MM.1S (cell line): ENCODE measurements at regions not wholly inside any gene's neighbourhood (a gene's known extent, or its start where the extent isn't known, plus 50 kb on each side); places are given as distances from the start of the nearest gene placed in this dataset.

Experiments used
- DNase-seq: peaks from one replicate; pipeline ENCODE4 v3.0.0-alpha.2; 2015
- H2AFZ ChIP-seq: fragments of 300-600 bp; sonication (generic); 2 replicates; pipeline ENCODE4 v1.6.0; 2016; ENCODE audit warnings: antibody characterized with exemption, low read length
- H3F3A ChIP-seq: fragments of 300-600 bp; sonication (generic); 2 replicates; pipeline ENCODE4 v1.6.1; 2016; ENCODE audit warnings: mild to moderate bottlenecking, antibody characterized with exemption, low read length, moderate library complexity, mixed read lengths; ENCODE audit not compliant: insufficient read depth
- H3K27ac ChIP-seq: fragments of 300-600 bp; sonication (generic); 2 replicates; pipeline ENCODE4 v1.5.1; 2016; ENCODE audit warnings: mild to moderate bottlenecking, low read length
- H3K27me3 ChIP-seq: fragments of 300-600 bp; sonication (generic); replicated peaks from 2 replicates; pipeline ENCODE4 v1.6.0; 2016; ENCODE audit warnings: low read length; ENCODE audit not compliant: insufficient read depth
- H3K36me3 ChIP-seq: fragments of 300-600 bp; sonication (generic); replicated peaks from 2 replicates; pipeline ENCODE4 v1.6.1; 2016; ENCODE audit warnings: mild to moderate bottlenecking, low read length, mixed read lengths; ENCODE audit not compliant: insufficient read depth
- H3K4me1 ChIP-seq: fragments of 300-600 bp; sonication (generic); 2 replicates; pipeline ENCODE4 v1.6.1; 2016; ENCODE audit warnings: low read length, mixed read lengths
- H3K4me2 ChIP-seq: fragments of 300-600 bp; sonication (generic); 2 replicates; pipeline ENCODE4 v1.6.0; 2016; ENCODE audit warnings: low read depth, low read length
- H3K4me3 ChIP-seq: fragments of 300-600 bp; sonication (generic); 2 replicates; pipeline ENCODE4 v1.5.1; 2016; ENCODE audit warnings: low read length, mixed read lengths
- H3K79me2 ChIP-seq: fragments of 300-600 bp; sonication (generic); 2 replicates; pipeline ENCODE4 v1.6.1; 2016; ENCODE audit warnings: mixed run types, low read length, mixed read lengths
- H3K9ac ChIP-seq: fragments of 300-600 bp; sonication (generic); 2 replicates; pipeline ENCODE4 v1.6.1; 2016; ENCODE audit warnings: low read length, mixed read lengths
- H3K9me2 ChIP-seq: fragments of 300-600 bp; sonication (generic); replicated peaks from 2 replicates; pipeline ENCODE4 v1.6.1; 2016; ENCODE audit warnings: mild to moderate bottlenecking, low read length, mixed read lengths; ENCODE audit not compliant: insufficient read depth
- H3K9me3 ChIP-seq: fragments of 300-600 bp; sonication (generic); replicated peaks from 2 replicates; pipeline ENCODE4 v1.6.1; 2016; ENCODE audit warnings: mild to moderate bottlenecking, low read length, mixed read lengths; ENCODE audit not compliant: insufficient read depth
- H4K20me1 ChIP-seq: fragments of 300-600 bp; sonication (generic); 2 replicates; pipeline ENCODE4 v1.6.1; 2016; ENCODE audit warnings: mild to moderate bottlenecking, low read length, moderate library complexity, mixed read lengths; ENCODE audit not compliant: insufficient read depth
- EZH2 ChIP-seq: fragments of 300-600 bp; sonication (generic); optimal IDR thresholded peaks from 2 replicates; pipeline ENCODE3; 2017; ENCODE audit warnings: low read depth, mild to moderate bottlenecking, antibody characterized with exemption, low read length, mixed read lengths
- EZH2phosphoT487 ChIP-seq: fragments of 300-600 bp; sonication (generic); IDR thresholded peaks from 2 replicates; pipeline ENCODE4 v1.6.1; 2018; ENCODE audit warnings: antibody characterized with exemption, low read length
- TF ChIP-seq, protein P1 (sequence below): fragments of 300-600 bp; sonication (generic); IDR thresholded peaks from 2 replicates; pipeline ENCODE4 v1.5.1; 2016; ENCODE audit warnings: antibody characterized with exemption, low read length, mixed read lengths

DNA sequence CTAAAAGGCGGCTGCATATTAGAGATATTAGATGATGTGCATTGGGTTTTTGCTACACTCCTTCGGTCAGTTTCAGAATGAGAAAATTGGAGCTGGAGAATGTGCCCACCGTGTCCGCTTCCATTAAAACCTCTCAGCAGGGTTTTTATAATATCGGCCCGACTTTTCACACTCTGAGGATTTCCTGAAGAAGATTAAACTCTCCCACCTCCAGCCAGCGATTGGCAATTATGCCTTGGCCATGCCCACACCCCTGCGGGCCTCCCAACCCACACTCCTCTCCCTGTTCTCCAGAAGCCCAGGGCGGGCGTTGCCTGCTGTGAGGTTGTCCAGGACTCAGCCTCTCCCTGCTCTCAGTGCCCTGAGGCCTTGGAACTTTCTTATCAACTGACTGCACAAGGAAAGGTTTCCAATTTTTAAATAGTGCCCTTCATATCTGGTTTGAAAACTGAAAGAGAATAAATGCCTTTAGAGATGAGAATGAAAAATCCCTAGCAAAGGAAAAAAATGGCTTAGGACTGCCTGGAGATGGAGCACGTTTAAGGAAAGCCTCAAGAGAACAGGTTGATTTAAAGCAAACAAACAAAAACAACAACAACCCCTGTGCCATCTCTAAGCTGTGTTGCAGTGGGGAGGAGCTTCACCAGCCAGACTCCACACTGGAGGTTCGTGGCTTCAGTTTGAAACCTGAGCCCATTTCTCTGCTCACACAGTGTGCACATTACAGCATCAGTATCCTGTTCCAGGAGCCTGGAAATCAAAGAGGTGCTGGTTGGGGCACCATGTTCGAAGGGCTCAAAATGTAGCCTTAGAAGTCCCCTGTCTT lies 292.9 kb downstream of the NSG2 start:
- no peaks in the 10 kb centered on the region for H3K4me1 ChIP-seq
- no peak for DNase-seq
- no peaks in the 10 kb centered on the region for H3K79me2 ChIP-seq
- no peaks in the 10 kb centered on the region for H4K20me1 ChIP-seq
- no peaks in the 10 kb centered on the region for H3F3A ChIP-seq
- H3K27me3 ChIP-seq = no peaks in the 10 kb centered on the region
- no peak overlapping the region for H3K9ac ChIP-seq
- H3K4me3 ChIP-seq = no peak overlapping the region
- no peaks in the 10 kb centered on the region for H3K36me3 ChIP-seq
- no peak overlapping the region for H3K4me2 ChIP-seq
- H3K27ac ChIP-seq = no peak overlapping the region
- TF ChIP-seq EZH2 (no peak), EZH2phosphoT487 (no peak)
- TF ChIP-seq, protein P1, sequence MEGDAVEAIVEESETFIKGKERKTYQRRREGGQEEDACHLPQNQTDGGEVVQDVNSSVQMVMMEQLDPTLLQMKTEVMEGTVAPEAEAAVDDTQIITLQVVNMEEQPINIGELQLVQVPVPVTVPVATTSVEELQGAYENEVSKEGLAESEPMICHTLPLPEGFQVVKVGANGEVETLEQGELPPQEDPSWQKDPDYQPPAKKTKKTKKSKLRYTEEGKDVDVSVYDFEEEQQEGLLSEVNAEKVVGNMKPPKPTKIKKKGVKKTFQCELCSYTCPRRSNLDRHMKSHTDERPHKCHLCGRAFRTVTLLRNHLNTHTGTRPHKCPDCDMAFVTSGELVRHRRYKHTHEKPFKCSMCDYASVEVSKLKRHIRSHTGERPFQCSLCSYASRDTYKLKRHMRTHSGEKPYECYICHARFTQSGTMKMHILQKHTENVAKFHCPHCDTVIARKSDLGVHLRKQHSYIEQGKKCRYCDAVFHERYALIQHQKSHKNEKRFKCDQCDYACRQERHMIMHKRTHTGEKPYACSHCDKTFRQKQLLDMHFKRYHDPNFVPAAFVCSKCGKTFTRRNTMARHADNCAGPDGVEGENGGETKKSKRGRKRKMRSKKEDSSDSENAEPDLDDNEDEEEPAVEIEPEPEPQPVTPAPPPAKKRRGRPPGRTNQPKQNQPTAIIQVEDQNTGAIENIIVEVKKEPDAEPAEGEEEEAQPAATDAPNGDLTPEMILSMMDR = no peak
- H3K9me3 ChIP-seq = no peaks in the 10 kb centered on the region
- no peak overlapping the region for H2AFZ ChIP-seq
- H3K9me2 ChIP-seq = no peaks in the 10 kb centered on the region

DNA sequence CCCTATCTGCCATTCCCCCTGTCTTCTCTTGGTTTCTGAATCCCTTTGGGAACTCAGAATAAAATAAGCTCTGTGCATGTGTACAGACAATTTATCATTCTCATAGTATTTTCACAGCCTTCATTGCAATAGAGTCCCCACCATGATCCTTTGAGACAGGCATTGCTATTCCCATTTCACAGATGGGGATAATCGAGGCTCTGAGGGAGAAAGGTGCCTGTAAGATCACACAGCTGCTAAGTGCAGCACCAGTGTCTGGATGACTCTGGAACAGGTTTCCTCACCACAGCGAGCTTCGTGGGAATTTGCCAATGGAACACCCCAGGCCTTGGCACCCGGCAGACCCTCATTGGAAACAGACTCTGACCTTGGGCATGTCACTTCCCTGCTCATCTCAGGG lies 293.6 kb downstream of the NSG2 start:
- H2AFZ ChIP-seq = no peak overlapping the region
- no peak overlapping the region for H3K4me2 ChIP-seq
- no peaks in the 10 kb centered on the region for H3K4me1 ChIP-seq
- H3K4me3 ChIP-seq = no peak overlapping the region
- H3K27me3 ChIP-seq = no peaks in the 10 kb centered on the region
- H3K9me2 ChIP-seq = no peaks in the 10 kb centered on the region
- no peak overlapping the region for H3K9ac ChIP-seq
- H3F3A ChIP-seq = no peaks in the 10 kb centered on the region
- TF ChIP-seq EZH2 = no peak
- TF ChIP-seq, protein P1 = no peak
- TF ChIP-seq EZH2phosphoT487 = no peak
- H3K27ac ChIP-seq = no peak overlapping the region
- no peaks in the 10 kb centered on the region for H4K20me1 ChIP-seq
- H3K36me3 ChIP-seq = no peaks in the 10 kb centered on the region
- H3K79me2 ChIP-seq = no peaks in the 10 kb centered on the region
- H3K9me3 ChIP-seq = no peaks in the 10 kb centered on the region
- DNase-seq = no peak

DNA sequence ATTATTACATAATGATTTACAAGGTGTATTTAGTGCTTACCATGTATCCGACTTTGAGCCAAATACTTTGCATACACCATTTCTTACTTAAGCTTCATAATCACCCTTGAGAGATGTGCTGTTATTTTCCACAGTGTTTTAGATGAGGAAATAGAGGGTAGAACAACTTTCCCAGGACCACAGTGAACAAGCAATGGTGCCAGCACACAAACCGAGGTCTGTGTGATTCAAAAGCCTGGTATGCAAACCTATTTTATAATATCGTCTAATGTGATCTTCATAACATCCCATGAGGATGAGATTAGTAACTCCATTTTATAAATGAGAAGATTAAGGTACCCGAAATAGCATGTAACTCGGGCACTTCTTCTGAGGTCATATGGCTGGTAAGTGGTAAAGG lies 294.7 kb downstream of the NSG2 start:
- H2AFZ ChIP-seq = no peak overlapping the region

More for the DNA sequence above, 294.7 kb downstream of the NSG2 start:
- Histone ChIP-seq H3K79me2 (no peaks in the 10 kb centered on the region), H3K4me1 (no peaks in the 10 kb centered on the region), H3K4me3 (no peak overlapping the region), H3F3A (no peaks in the 10 kb centered on the region), H3K9me3 (no peaks in the 10 kb centered on the region), H3K27ac (no peak overlapping the region), H4K20me1 (no peaks in the 10 kb centered on the region), H3K4me2 (no peak overlapping the region), H3K27me3 (no peaks in the 10 kb centered on the region), H3K9me2 (no peaks in the 10 kb centered on the region), H3K9ac (no peak overlapping the region), H3K36me3 (no peaks in the 10 kb centered on the region)
- DNase-seq = no peak
- TF ChIP-seq, protein P1 = no peak
- no peak for TF ChIP-seq EZH2
- TF ChIP-seq EZH2phosphoT487 = no peak
